ENCODE measurements at regions not wholly inside any gene's neighbourhood (a gene's known extent, or its start where the extent isn't known, plus 50 kb on each side); places are given as distances from the start of the nearest gene placed in this dataset.
"Not testable (repeated sequence)": the region's sequence is repeated elsewhere in the genome, so short reads cannot be mapped to it uniquely, and the experiment has no call there.

GRCh38 chr2:84214455-84214854 is 244.6 kb downstream of the SUCLG1 start:
- DNase-seq: no peak

- no peak for DNase-seq
Observed at GRCh38 chr2:84212611-84213314, 246.3 kb downstream of the SUCLG1 start.

GRCh38 chr2:84209941-84210340 is 249.1 kb downstream of the SUCLG1 start:
- DNase-seq: no peak

GRCh38 chr2:84204995-84205394 is 254.1 kb downstream of the SUCLG1 start:
- DNase-seq: no peak

GRCh38 chr2:84202166-84202565 is 256.9 kb downstream of the SUCLG1 start:
- no peak for DNase-seq

GRCh38 chr2:84201158-84201557 is 257.9 kb downstream of the SUCLG1 start:
- no peak for DNase-seq

- DNase-seq: no peak
Observed at GRCh38 chr2:84197901-84198300, 261.2 kb downstream of the SUCLG1 start.

GRCh38 chr2:84194949-84195644 is 264.0 kb downstream of the SUCLG1 start:
- peak; percentile 22 for DNase-seq

- DNase-seq: no peak
Observed at GRCh38 chr2:84194181-84194580, 264.9 kb downstream of the SUCLG1 start.

- DNase-seq: no peak
Observed at GRCh38 chr2:84187258-84187657, 271.8 kb downstream of the SUCLG1 start.

- no peak for DNase-seq
Observed at GRCh38 chr2:84181927-84182326, 277.2 kb downstream of the SUCLG1 start.

- DNase-seq: no peak
Observed at GRCh38 chr2:84177733-84178132, 281.3 kb downstream of the SUCLG1 start.

GRCh38 chr2:84175970-84176369 is 283.1 kb downstream of the SUCLG1 start:
- no peak for DNase-seq

GRCh38 chr2:84175340-84175739 is 283.7 kb downstream of the SUCLG1 start:
- no peak for DNase-seq

GRCh38 chr2:84173041-84173440 is 286.0 kb downstream of the SUCLG1 start:
- DNase-seq: no peak

GRCh38 chr2:84170979-84171378 is 288.1 kb downstream of the SUCLG1 start:
- no peak for DNase-seq

- DNase-seq: no peak
Observed at GRCh38 chr2:84169871-84170270, 289.2 kb downstream of the SUCLG1 start.

- DNase-seq: not testable (repeated sequence)
Observed at GRCh38 chr2:84168552-84168951, 290.5 kb downstream of the SUCLG1 start.

GRCh38 chr2:84165256-84165655 is 293.8 kb downstream of the SUCLG1 start:
- DNase-seq: no peak

- no peak for DNase-seq
Observed at GRCh38 chr2:84160453-84160852, 298.6 kb downstream of the SUCLG1 start.

GRCh38 chr2:84158605-84159004 is 300.5 kb downstream of the SUCLG1 start:
- DNase-seq: no peak

GRCh38 chr2:84152462-84152861 is 306.6 kb downstream of the SUCLG1 start:
- no peak for DNase-seq

GRCh38 chr2:84144345-84144744 is 314.7 kb downstream of the SUCLG1 start:
- DNase-seq: no peak

GRCh38 chr2:84137034-84137433 is 322.0 kb downstream of the SUCLG1 start:
- DNase-seq: no peak

Measured in right kidney (tissue), 1 donor.